ENCODE measurements at regions not wholly inside any gene's neighbourhood (a gene's known extent, or its start where the extent isn't known, plus 50 kb on each side); places are given as distances from the start of the nearest gene placed in this dataset.

DNA sequence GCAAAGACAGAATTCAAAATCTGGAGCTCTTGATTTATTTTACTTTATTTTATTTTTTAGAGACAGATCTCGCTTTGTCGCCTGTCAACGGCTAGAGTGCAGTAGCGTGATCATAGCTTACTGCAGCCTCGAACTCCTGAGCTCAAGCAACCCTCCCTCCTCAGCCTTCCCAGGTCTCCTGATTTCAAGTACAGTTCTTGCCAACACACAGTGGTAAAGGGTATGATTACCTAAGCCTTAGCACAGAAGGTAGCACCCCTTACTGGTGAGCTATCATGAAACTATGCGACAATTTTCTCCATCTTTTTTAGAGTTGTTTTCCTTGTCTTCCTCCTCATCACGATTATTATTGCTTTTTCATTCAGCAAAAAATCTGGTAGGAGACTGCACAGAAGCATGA lies 94.3 kb upstream of the ETV6 start:
- no peak for TF ChIP-seq RAD21 (conservative IDR thresholded peaks at IDR 0.05)
- TF ChIP-seq TAF1 (IDR thresholded peaks at IDR 0.05; ENCODE audit: low read depth): no peak
- TF ChIP-seq EP300 (conservative IDR thresholded peaks at IDR 0.05; ENCODE audit: poor library complexity, severe bottlenecking): no peak
- TF ChIP-seq, protein P1, sequence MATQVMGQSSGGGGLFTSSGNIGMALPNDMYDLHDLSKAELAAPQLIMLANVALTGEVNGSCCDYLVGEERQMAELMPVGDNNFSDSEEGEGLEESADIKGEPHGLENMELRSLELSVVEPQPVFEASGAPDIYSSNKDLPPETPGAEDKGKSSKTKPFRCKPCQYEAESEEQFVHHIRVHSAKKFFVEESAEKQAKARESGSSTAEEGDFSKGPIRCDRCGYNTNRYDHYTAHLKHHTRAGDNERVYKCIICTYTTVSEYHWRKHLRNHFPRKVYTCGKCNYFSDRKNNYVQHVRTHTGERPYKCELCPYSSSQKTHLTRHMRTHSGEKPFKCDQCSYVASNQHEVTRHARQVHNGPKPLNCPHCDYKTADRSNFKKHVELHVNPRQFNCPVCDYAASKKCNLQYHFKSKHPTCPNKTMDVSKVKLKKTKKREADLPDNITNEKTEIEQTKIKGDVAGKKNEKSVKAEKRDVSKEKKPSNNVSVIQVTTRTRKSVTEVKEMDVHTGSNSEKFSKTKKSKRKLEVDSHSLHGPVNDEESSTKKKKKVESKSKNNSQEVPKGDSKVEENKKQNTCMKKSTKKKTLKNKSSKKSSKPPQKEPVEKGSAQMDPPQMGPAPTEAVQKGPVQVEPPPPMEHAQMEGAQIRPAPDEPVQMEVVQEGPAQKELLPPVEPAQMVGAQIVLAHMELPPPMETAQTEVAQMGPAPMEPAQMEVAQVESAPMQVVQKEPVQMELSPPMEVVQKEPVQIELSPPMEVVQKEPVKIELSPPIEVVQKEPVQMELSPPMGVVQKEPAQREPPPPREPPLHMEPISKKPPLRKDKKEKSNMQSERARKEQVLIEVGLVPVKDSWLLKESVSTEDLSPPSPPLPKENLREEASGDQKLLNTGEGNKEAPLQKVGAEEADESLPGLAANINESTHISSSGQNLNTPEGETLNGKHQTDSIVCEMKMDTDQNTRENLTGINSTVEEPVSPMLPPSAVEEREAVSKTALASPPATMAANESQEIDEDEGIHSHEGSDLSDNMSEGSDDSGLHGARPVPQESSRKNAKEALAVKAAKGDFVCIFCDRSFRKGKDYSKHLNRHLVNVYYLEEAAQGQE (IDR thresholded peaks at IDR 0.05; ENCODE audit: borderline replicate concordance): no peak
- TF ChIP-seq CTCF (IDR thresholded peaks at IDR 0.05; ENCODE audit: poor library complexity, severe bottlenecking): no peak
- no peak for TF ChIP-seq EZH2 (IDR thresholded peaks at IDR 0.05; ENCODE audit: borderline replicate concordance, insufficient read depth, low read length, poor library complexity, severe bottlenecking)
- no peak for TF ChIP-seq MXI1 (conservative IDR thresholded peaks at IDR 0.05; ENCODE audit: poor library complexity, severe bottlenecking)
- no peak for TF ChIP-seq SMC3 (conservative IDR thresholded peaks at IDR 0.05; ENCODE audit: poor library complexity)
- TF ChIP-seq POLR2AphosphoS5 (IDR thresholded peaks at IDR 0.05): no peak
- H3K27ac ChIP-seq (ENCODE audit: low read length): no peak overlapping the region
- H4K20me1 ChIP-seq (ENCODE audit: insufficient read depth): no peaks in the 10 kb centered on the region
- no peaks in the 10 kb centered on the region for H3K27me3 ChIP-seq (ENCODE audit: insufficient read depth, low read depth, low read length)
- H3K4me2 ChIP-seq (ENCODE audit: low read length): no peak overlapping the region
- H3K4me3 ChIP-seq (ENCODE audit: low read length): no peak overlapping the region
- H3K36me3 ChIP-seq (ENCODE audit: insufficient read depth, low read length): no peaks in the 10 kb centered on the region
- H3K9ac ChIP-seq (ENCODE audit: low read length): no peak overlapping the region
- H3F3A ChIP-seq (ENCODE audit: insufficient read depth, low read length, poor library complexity, severe bottlenecking): no peaks in the 10 kb centered on the region
- no peaks in the 10 kb centered on the region for H3K79me2 ChIP-seq (replicated peaks; ENCODE audit: insufficient read depth, low read length)
- no peaks in the 10 kb centered on the region for H3K9me3 ChIP-seq (ENCODE audit: low read length)
- H2AFZ ChIP-seq (ENCODE audit: low read depth, low read length): no peak overlapping the region
- H3K9me2 ChIP-seq (ENCODE audit: insufficient read depth, low read length): no peaks in the 10 kb centered on the region

- Histone ChIP-seq H3K4me3 (ENCODE audit: low read length) (no peak overlapping the region), H3K9me2 (ENCODE audit: insufficient read depth, low read length) (no peaks in the 10 kb centered on the region), H3K27ac (ENCODE audit: low read length) (no peak overlapping the region), H3K79me2 (replicated peaks; ENCODE audit: insufficient read depth, low read length) (no peaks in the 10 kb centered on the region), H2AFZ (ENCODE audit: low read depth, low read length) (no peak overlapping the region), H3K9me3 (ENCODE audit: low read length) (no peaks in the 10 kb centered on the region), H3F3A (ENCODE audit: insufficient read depth, low read length, poor library complexity, severe bottlenecking) (no peaks in the 10 kb centered on the region), H3K4me2 (ENCODE audit: low read length) (no peak overlapping the region), H4K20me1 (ENCODE audit: insufficient read depth) (no peaks in the 10 kb centered on the region), H3K36me3 (ENCODE audit: insufficient read depth, low read length) (no peaks in the 10 kb centered on the region), H3K9ac (ENCODE audit: low read length) (no peak overlapping the region), H3K27me3 (ENCODE audit: insufficient read depth, low read depth, low read length) (no peaks in the 10 kb centered on the region)
- TF ChIP-seq CTCF (IDR thresholded peaks at IDR 0.05; ENCODE audit: poor library complexity, severe bottlenecking) (no peak), TAF1 (IDR thresholded peaks at IDR 0.05; ENCODE audit: low read depth) (no peak), MXI1 (conservative IDR thresholded peaks at IDR 0.05; ENCODE audit: poor library complexity, severe bottlenecking) (no peak), POLR2AphosphoS5 (IDR thresholded peaks at IDR 0.05) (no peak), SMC3 (conservative IDR thresholded peaks at IDR 0.05; ENCODE audit: poor library complexity) (no peak), EZH2 (IDR thresholded peaks at IDR 0.05; ENCODE audit: borderline replicate concordance, insufficient read depth, low read length, poor library complexity, severe bottlenecking) (no peak), RAD21 (conservative IDR thresholded peaks at IDR 0.05) (no peak), EP300 (conservative IDR thresholded peaks at IDR 0.05; ENCODE audit: poor library complexity, severe bottlenecking) (no peak)
- TF ChIP-seq, protein P1 (IDR thresholded peaks at IDR 0.05; ENCODE audit: borderline replicate concordance): no peak
Measured at GRCh38 chr12:11555743-11556625, 93.5 kb upstream of the ETV6 start.
